Panc1 (cell line): ENCODE measurements at regions not wholly inside any gene's neighbourhood (a gene's known extent, or its start where the extent isn't known, plus 50 kb on each side); places are given as distances from the start of the nearest gene placed in this dataset.

Experiments used
- ATAC-seq: fragments of 200-7000 bp; cut with Tn5 transposase; 2 replicates; pipeline ENCODE4 v1.9.1; 2020; ENCODE audit warnings: mild to moderate bottlenecking, moderate library complexity
- BruUV-seq: library from RNA; stranded (reverse); fragments of 400-500 nt; replicated peaks from 2 replicates; lab custom pipeline; 2021; lab: Mats Ljungman, UMichigan
- CTCF ChIA-PET: fragments of 300-600 bp; sonication (Branson Sonifier 250); formaldehyde crosslinking; loops from one replicate; lab custom pipeline; 2022; ENCODE audit warnings: antibody characterized with exemption; lab: Charles Lee
- POLR2A ChIA-PET: fragments of 300-600 bp; sonication (Branson Sonifier 250); formaldehyde crosslinking; loops from one replicate; lab custom pipeline; 2022; ENCODE audit warnings: antibody characterized with exemption; lab: Charles Lee
- DNase-seq: peaks from one replicate; pipeline ENCODE4 v3.0.0-alpha.2; 2010; ENCODE audit warnings: low read depth, low spot score
- H3K27ac ChIP-seq: 2 replicates; pipeline ENCODE4 v1.5.1; 2011; ENCODE audit warnings: mild to moderate bottlenecking, low read length, inconsistent platforms
- H3K27me3 ChIP-seq: fragments of 200-500 bp; sonication (Bioruptor generic); 2 replicates; pipeline ENCODE4 v1.6.0; 2014; ENCODE audit warnings: low read length, inconsistent platforms; ENCODE audit not compliant: control insufficient read depth, insufficient read depth
- H3K36me3 ChIP-seq: fragments of 200-500 bp; sonication (Bioruptor generic); 2 replicates; pipeline ENCODE4 v1.5.1; 2014; ENCODE audit warnings: inconsistent platforms, mild to moderate bottlenecking, low read length, moderate library complexity; ENCODE audit not compliant: control insufficient read depth, insufficient read depth
- H3K4me1 ChIP-seq: 2 replicates; pipeline ENCODE4 v1.5.1; 2011; ENCODE audit warnings: inconsistent platforms, mild to moderate bottlenecking, low read length, moderate library complexity; ENCODE audit not compliant: control insufficient read depth, insufficient read depth
- H3K4me3 ChIP-seq, 2 experiments: 2 replicates each; pipeline ENCODE4 v1.5.1; 2011 to 2012; ENCODE audit warnings: low read depth in 2 of 2, low read length in 2 of 2, mild to moderate bottlenecking in 2 of 2, inconsistent platforms in 1 of 2, moderate library complexity in 1 of 2
- H3K9me3 ChIP-seq: fragments of 200-500 bp; sonication (Bioruptor generic); 2 replicates; pipeline ENCODE4 v1.5.1; 2014; ENCODE audit warnings: low read depth, mild to moderate bottlenecking, inconsistent platforms, low read length, moderate library complexity; ENCODE audit not compliant: control insufficient read depth, insufficient read depth
- CTCF ChIP-seq: fragments of 450-650 bp; IDR thresholded peaks from 2 replicates; pipeline ENCODE4 v1.5.1; 2017; ENCODE audit warnings: mild to moderate bottlenecking
- POLR2AphosphoS5 ChIP-seq: IDR thresholded peaks from 2 replicates; pipeline ENCODE4 v1.6.1; 2012; ENCODE audit warnings: mild to moderate bottlenecking, low read depth, low read length, moderate library complexity
- REST ChIP-seq, 2 experiments: IDR thresholded peaks; 2 replicates each; pipeline ENCODE4 v1.6.1; 2011 to 2012; ENCODE audit warnings: low read depth in 2 of 2, control low read depth in 1 of 2, low read length in 1 of 2, mild to moderate bottlenecking in 1 of 2, moderate library complexity in 1 of 2; ENCODE audit not compliant: insufficient read depth in 1 of 2
- SIN3A ChIP-seq: IDR thresholded peaks from 2 replicates; pipeline ENCODE4 v1.6.1; 2012; ENCODE audit warnings: low read depth, mild to moderate bottlenecking, low read length, moderate library complexity, borderline replicate concordance; ENCODE audit not compliant: insufficient read depth
- TCF7L2 ChIP-seq: IDR thresholded peaks from 2 replicates; pipeline ENCODE4 v1.6.1; 2011; ENCODE audit warnings: mild to moderate bottlenecking, low read depth, low read length, inconsistent platforms
- in situ Hi-C: cut with HindIII; loops from 2 replicates; pipeline ENCODE4 v1.10.0; 2016; ENCODE audit warnings: low sequenced_read_pairs, low pct_unique_long_range_greater_than_20kb
- intact Hi-C: fragments of 100-400 bp; cut with micrococcal nuclease; formaldehyde crosslinking; loops from one replicate; pipeline ENCODE4 v1.10.0; 2022; ENCODE audit not compliant: unreplicated experiment

- ATAC-seq: no peak
- BruUV-seq: no TSS peak
- Histone ChIP-seq H3K4me3 (no peak overlapping the region), H3K4me1 (no peaks in the 10 kb centered on the region), H3K27ac (no peak overlapping the region), H3K27me3 (no peaks in the 10 kb centered on the region), H3K36me3 (no peaks in the 10 kb centered on the region), H3K9me3 (peaks cover 8% of the 10 kb centered on the region; the same call in 1 of the 2 replicates)
- ChIA-PET POLR2A (no interaction called here), CTCF (no interaction called here)
- DNase-seq: no peak
- TF ChIP-seq CTCF (no peak), REST (IDR thresholded peaks at IDR 0.05; ENCODE audit: insufficient read depth in 1 of 2, low read depth in 2 of 2, low read length in 1 of 2) (no peak), SIN3A (no peak), POLR2AphosphoS5 (no peak), TCF7L2 (no peak)
- in situ Hi-C loops (no loop called here), intact Hi-C loops (no loop called here)
Observed at GRCh38 chr15:38154255-38154654, 98.4 kb upstream of the SPRED1 start.

- ChIA-PET POLR2A (no interaction called here), CTCF (no interaction called here)
- Histone ChIP-seq H3K4me3 (no peak overlapping the region), H3K27me3 (no peaks in the 10 kb centered on the region), H3K9me3 (peaks cover 5% of the 10 kb centered on the region; the same call in 1 of the 2 replicates), H3K4me1 (no peaks in the 10 kb centered on the region), H3K27ac (no peak overlapping the region), H3K36me3 (no peaks in the 10 kb centered on the region)
- DNase-seq (no peak), ATAC-seq (no peak)
- in situ Hi-C loops (no loop called here), intact Hi-C loops (no loop called here)
- TF ChIP-seq REST (IDR thresholded peaks at IDR 0.05; ENCODE audit: insufficient read depth in 1 of 2, low read depth in 2 of 2, low read length in 1 of 2) (no peak), TCF7L2 (no peak)
- no TSS peak for BruUV-seq
Observed at GRCh38 chr15:38154837-38155236, 97.8 kb upstream of the SPRED1 start.
